ENCODE measurements at regions not wholly inside any gene's neighbourhood (a gene's known extent, or its start where the extent isn't known, plus 50 kb on each side); places are given as distances from the start of the nearest gene placed in this dataset.

GRCh38 chr12:42789808-42790760, 200.5 kb upstream of the PRICKLE1 start:
- peak overlapping the region; percentile 48 for H3K4me2 ChIP-seq (ENCODE audit: low read length)
- H3K27ac ChIP-seq (ENCODE audit: low read depth, low read length), result peak overlapping the region; percentile 29
- no peaks in the 10 kb centered on the region for H4K20me1 ChIP-seq (ENCODE audit: insufficient read depth, low read length)
- H2AFZ ChIP-seq (ENCODE audit: low read depth, low read length), result no peak overlapping the region
- no peaks in the 10 kb centered on the region for H3K36me3 Mint-ChIP-seq (ENCODE audit: low read depth, unreplicated experiment)
- no peak for TF ChIP-seq CTCF (IDR thresholded peaks at IDR 0.05; ENCODE audit: insufficient read depth, low read depth, low read length)
- TF ChIP-seq EZH2 (IDR thresholded peaks at IDR 0.05; ENCODE audit: insufficient read depth, low read length), result no peak
- no peak overlapping the region for H3K9ac ChIP-seq (ENCODE audit: low read length)
- H3K9me3 ChIP-seq (ENCODE audit: insufficient read depth, low read depth, low read length), result no peaks in the 10 kb centered on the region
- H3K4me3 ChIP-seq (ENCODE audit: insufficient read depth, low read depth, low read length), result no peak overlapping the region
- no peaks in the 10 kb centered on the region for H3K79me2 ChIP-seq (ENCODE audit: insufficient read depth, low read length)
- H3K4me3 Mint-ChIP-seq (ENCODE audit: unreplicated experiment), result no peak overlapping the region
- H3K4me1 ChIP-seq (ENCODE audit: insufficient read depth, low read length), result peaks cover 26% of the 10 kb centered on the region
- no peaks in the 10 kb centered on the region for H3K27me3 ChIP-seq (ENCODE audit: insufficient read depth, low read length)
- H3K36me3 ChIP-seq (ENCODE audit: insufficient read depth, low read length), result no peaks in the 10 kb centered on the region
- H3K27ac Mint-ChIP-seq (ENCODE audit: unreplicated experiment), result peak overlapping the region; percentile 56
- peaks cover 46% of the 10 kb centered on the region for H3K4me1 Mint-ChIP-seq (ENCODE audit: low read depth, unreplicated experiment)
- H3K9me3 Mint-ChIP-seq (ENCODE audit: unreplicated experiment), result no peaks in the 10 kb centered on the region
- FAIRE-seq, result no peak
- DNase-seq (ENCODE audit: low read depth), result peak; percentile 14
- peaks cover 6% of the 10 kb centered on the region for H3K27me3 Mint-ChIP-seq (ENCODE audit: low read depth, unreplicated experiment)

GRCh38 chr12:42786400-42787148, 197.0 kb upstream of the PRICKLE1 start:
- no peaks in the 10 kb centered on the region for H3K79me2 ChIP-seq (ENCODE audit: insufficient read depth, low read length)
- no peaks in the 10 kb centered on the region for H4K20me1 ChIP-seq (ENCODE audit: insufficient read depth, low read length)
- peak; percentile 54 for DNase-seq (ENCODE audit: low read depth)
- no peaks in the 10 kb centered on the region for H3K27me3 ChIP-seq (ENCODE audit: insufficient read depth, low read length)
- H3K4me2 ChIP-seq (ENCODE audit: low read length), result peak overlapping the region; percentile 34
- Mint-ChIP-seq H3K9me3 (ENCODE audit: unreplicated experiment) (no peaks in the 10 kb centered on the region), H3K4me3 (ENCODE audit: unreplicated experiment) (no peak overlapping the region), H3K27ac (ENCODE audit: unreplicated experiment) (no peak overlapping the region), H3K27me3 (ENCODE audit: low read depth, unreplicated experiment) (peaks cover 13% of the 10 kb centered on the region), H3K36me3 (ENCODE audit: low read depth, unreplicated experiment) (no peaks in the 10 kb centered on the region), H3K4me1 (ENCODE audit: low read depth, unreplicated experiment) (peaks cover 38% of the 10 kb centered on the region)
- no peaks in the 10 kb centered on the region for H3K36me3 ChIP-seq (ENCODE audit: insufficient read depth, low read length)
- FAIRE-seq, result no peak
- no peaks in the 10 kb centered on the region for H3K9me3 ChIP-seq (ENCODE audit: insufficient read depth, low read depth, low read length)
- H3K27ac ChIP-seq (ENCODE audit: low read depth, low read length), result no peak overlapping the region
- no peak overlapping the region for H3K4me3 ChIP-seq (ENCODE audit: insufficient read depth, low read depth, low read length)
- H3K9ac ChIP-seq (ENCODE audit: low read length), result no peak overlapping the region
- TF ChIP-seq CTCF (IDR thresholded peaks at IDR 0.05; ENCODE audit: insufficient read depth, low read depth, low read length) (no peak), EZH2 (IDR thresholded peaks at IDR 0.05; ENCODE audit: insufficient read depth, low read length) (no peak)
- H3K4me1 ChIP-seq (ENCODE audit: insufficient read depth, low read length), result peaks cover 26% of the 10 kb centered on the region
- no peak overlapping the region for H2AFZ ChIP-seq (ENCODE audit: low read depth, low read length)
